ENCODE measurements at regions not wholly inside any gene's neighbourhood (a gene's known extent, or its start where the extent isn't known, plus 50 kb on each side); places are given as distances from the start of the nearest gene placed in this dataset.
"Not testable (repeated sequence)": the region's sequence is repeated elsewhere in the genome, so short reads cannot be mapped to it uniquely, and the experiment has no call there.

DNA sequence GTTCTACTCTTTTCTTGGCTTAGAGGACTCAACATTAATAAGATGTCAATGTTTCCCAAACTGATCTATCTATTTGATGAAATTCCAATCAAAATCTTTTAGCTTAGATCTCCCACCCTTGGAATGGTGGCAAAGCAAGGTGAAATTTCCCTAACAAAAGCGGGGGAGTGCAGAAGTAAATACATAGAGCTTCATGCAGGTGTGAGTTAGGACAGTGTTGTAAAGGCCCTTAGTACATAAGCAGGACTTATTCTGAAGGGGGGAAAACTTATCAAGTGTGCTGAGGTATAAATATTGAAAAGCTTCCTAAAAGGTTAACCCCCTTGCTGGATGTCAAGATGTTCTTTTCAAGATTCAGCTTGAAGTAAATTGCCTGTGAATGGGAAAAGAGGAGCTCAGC is 608.6 kb upstream of the CELF4 start:
- DNase-seq = no peak
- Histone ChIP-seq H3K4me1 (ENCODE audit: control insufficient read depth, insufficient read depth, low read length) (no peaks in the 10 kb centered on the region), H3K36me3 (ENCODE audit: control insufficient read depth, insufficient read depth, low read length) (no peaks in the 10 kb centered on the region), H3K9ac (ENCODE audit: extremely low read depth, low read length, poor library complexity, severe bottlenecking) (no peak overlapping the region), H3K9me3 (ENCODE audit: control insufficient read depth, low read length) (no peaks in the 10 kb centered on the region), H3K4me3 (ENCODE audit: low read length) (no peak overlapping the region), H3K27me3 (ENCODE audit: control insufficient read depth, insufficient read depth, low read length, poor library complexity, severe bottlenecking) (no peaks in the 10 kb centered on the region), H3K27ac (ENCODE audit: low read depth, low read length) (no peak overlapping the region)
- H3K27ac Mint-ChIP-seq = no peak overlapping the region
- no peaks in the 10 kb centered on the region for H3K4me1 Mint-ChIP-seq
- H3K4me3 Mint-ChIP-seq = no peak overlapping the region
- no peaks in the 10 kb centered on the region for H3K9me3 Mint-ChIP-seq
- TF ChIP-seq, protein P1, sequence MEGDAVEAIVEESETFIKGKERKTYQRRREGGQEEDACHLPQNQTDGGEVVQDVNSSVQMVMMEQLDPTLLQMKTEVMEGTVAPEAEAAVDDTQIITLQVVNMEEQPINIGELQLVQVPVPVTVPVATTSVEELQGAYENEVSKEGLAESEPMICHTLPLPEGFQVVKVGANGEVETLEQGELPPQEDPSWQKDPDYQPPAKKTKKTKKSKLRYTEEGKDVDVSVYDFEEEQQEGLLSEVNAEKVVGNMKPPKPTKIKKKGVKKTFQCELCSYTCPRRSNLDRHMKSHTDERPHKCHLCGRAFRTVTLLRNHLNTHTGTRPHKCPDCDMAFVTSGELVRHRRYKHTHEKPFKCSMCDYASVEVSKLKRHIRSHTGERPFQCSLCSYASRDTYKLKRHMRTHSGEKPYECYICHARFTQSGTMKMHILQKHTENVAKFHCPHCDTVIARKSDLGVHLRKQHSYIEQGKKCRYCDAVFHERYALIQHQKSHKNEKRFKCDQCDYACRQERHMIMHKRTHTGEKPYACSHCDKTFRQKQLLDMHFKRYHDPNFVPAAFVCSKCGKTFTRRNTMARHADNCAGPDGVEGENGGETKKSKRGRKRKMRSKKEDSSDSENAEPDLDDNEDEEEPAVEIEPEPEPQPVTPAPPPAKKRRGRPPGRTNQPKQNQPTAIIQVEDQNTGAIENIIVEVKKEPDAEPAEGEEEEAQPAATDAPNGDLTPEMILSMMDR (conservative IDR thresholded peaks at IDR 0.05) = no peak
- WGBS, 2 experiments (ENCODE audit: insufficient coverage in 1 of 2, insufficient read length in 1 of 2) = 94% methylated on average over 1 of the region's 1 CpG; no CpG with 5 or more reads in 1 of the 2 experiments
- peaks cover 3% of the 10 kb centered on the region for H3K27me3 Mint-ChIP-seq (ENCODE audit: insufficient read depth)
- no peaks in the 10 kb centered on the region for H3K36me3 Mint-ChIP-seq (ENCODE audit: low read depth)

DNA sequence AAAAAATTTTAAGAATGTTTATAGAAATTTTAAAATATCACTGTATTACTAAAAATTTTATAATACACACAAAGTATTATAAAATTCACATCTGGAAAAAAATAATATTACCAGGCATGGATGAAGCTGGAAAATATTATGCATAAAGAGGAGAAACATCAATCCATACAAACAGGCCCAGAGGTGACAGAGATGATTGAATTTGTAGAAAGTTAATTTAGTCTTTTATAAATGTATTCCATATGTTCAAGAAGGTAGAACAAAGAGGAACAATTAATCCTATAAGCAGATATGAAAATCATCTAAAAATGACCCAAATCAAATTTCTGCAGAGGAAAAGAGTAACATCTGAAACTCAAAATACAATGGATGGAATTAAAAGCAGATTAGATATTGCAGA is 605.2 kb upstream of the CELF4 start:
- Mint-ChIP-seq H3K36me3 (ENCODE audit: low read depth) (no peaks in the 10 kb centered on the region), H3K4me3 (no peak overlapping the region), H3K9me3 (peaks cover 4% of the 10 kb centered on the region), H3K4me1 (no peaks in the 10 kb centered on the region), H3K27ac (no peak overlapping the region), H3K27me3 (ENCODE audit: insufficient read depth) (no peaks in the 10 kb centered on the region)
- Histone ChIP-seq H3K27me3 (ENCODE audit: control insufficient read depth, insufficient read depth, low read length, poor library complexity, severe bottlenecking) (no peaks in the 10 kb centered on the region), H3K9ac (ENCODE audit: extremely low read depth, low read length, poor library complexity, severe bottlenecking) (no peak overlapping the region), H3K4me1 (ENCODE audit: control insufficient read depth, insufficient read depth, low read length) (no peaks in the 10 kb centered on the region), H3K4me3 (ENCODE audit: low read length) (no peak overlapping the region), H3K9me3 (ENCODE audit: control insufficient read depth, low read length) (no peaks in the 10 kb centered on the region), H3K27ac (ENCODE audit: low read depth, low read length) (no peak overlapping the region), H3K36me3 (ENCODE audit: control insufficient read depth, insufficient read depth, low read length) (no peaks in the 10 kb centered on the region)
- TF ChIP-seq, protein P1 (conservative IDR thresholded peaks at IDR 0.05) = no peak
- no peak for DNase-seq

DNA sequence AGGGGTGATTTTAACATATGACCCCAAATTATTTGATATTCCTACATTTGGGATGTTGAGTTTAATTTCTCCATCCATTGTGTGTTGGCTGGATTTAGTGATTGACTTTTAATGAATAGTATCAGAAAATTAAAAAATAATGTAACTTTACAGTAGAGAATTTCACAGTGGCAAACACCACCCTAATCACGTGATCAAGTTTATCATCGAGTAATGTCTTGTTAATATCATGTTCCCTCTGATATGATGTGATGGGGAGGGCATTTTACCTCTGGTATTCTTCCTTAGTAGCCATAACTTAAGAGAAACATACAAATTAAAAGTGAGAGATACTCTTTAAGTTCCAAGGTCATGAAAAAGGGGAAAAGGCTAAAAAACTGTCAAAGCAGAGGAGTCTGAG is 602.0 kb upstream of the CELF4 start:
- Mint-ChIP-seq H3K9me3 (peaks cover 4% of the 10 kb centered on the region), H3K27me3 (ENCODE audit: insufficient read depth) (no peaks in the 10 kb centered on the region), H3K27ac (no peak overlapping the region), H3K4me1 (no peaks in the 10 kb centered on the region), H3K4me3 (no peak overlapping the region), H3K36me3 (ENCODE audit: low read depth) (no peaks in the 10 kb centered on the region)
- Histone ChIP-seq H3K4me3 (ENCODE audit: low read length) (no peak overlapping the region), H3K4me1 (ENCODE audit: control insufficient read depth, insufficient read depth, low read length) (no peaks in the 10 kb centered on the region), H3K27me3 (ENCODE audit: control insufficient read depth, insufficient read depth, low read length, poor library complexity, severe bottlenecking) (no peaks in the 10 kb centered on the region), H3K36me3 (ENCODE audit: control insufficient read depth, insufficient read depth, low read length) (no peaks in the 10 kb centered on the region), H3K9ac (ENCODE audit: extremely low read depth, low read length, poor library complexity, severe bottlenecking) (no peak overlapping the region), H3K9me3 (ENCODE audit: control insufficient read depth, low read length) (no peaks in the 10 kb centered on the region), H3K27ac (ENCODE audit: low read depth, low read length) (no peak overlapping the region)
- TF ChIP-seq, protein P1 (conservative IDR thresholded peaks at IDR 0.05) = no peak
- 90% methylated on average over 2 of the region's 2 CpGs; no CpG with 5 or more reads in 1 of the 2 experiments for WGBS, 2 experiments (ENCODE audit: insufficient coverage in 1 of 2, insufficient read length in 1 of 2)
- no peak for DNase-seq

DNA sequence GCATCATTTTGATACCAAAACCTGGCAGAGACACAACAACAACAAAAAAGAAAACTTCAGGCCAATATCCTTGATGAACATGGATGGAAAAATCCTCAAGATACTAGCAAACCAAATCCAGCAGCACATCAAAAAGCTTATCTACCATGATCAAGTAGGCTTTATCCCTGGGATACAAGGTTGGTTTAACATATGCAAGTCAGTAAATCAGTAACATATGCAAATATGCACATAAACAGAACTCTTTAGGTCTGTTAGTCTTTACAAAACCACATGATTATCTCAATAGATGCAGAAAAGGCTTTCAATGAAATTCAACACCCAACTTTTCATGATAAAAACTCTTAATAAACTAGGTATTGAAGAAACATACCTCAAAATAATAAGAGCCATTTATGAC is 587.5 kb upstream of the CELF4 start:
- not testable (repeated sequence) for H3K27me3 Mint-ChIP-seq (ENCODE audit: insufficient read depth); H3K4me3 ChIP-seq (ENCODE audit: low read length); DNase-seq; H3K4me1 ChIP-seq (ENCODE audit: control insufficient read depth, insufficient read depth, low read length); H3K9me3 Mint-ChIP-seq; H3K36me3 Mint-ChIP-seq (ENCODE audit: low read depth); H3K27ac ChIP-seq (ENCODE audit: low read depth, low read length); H3K4me1 Mint-ChIP-seq; H3K9ac ChIP-seq (ENCODE audit: extremely low read depth, low read length, poor library complexity, severe bottlenecking); H3K36me3 ChIP-seq (ENCODE audit: control insufficient read depth, insufficient read depth, low read length); H3K27ac Mint-ChIP-seq; H3K4me3 Mint-ChIP-seq; H3K27me3 ChIP-seq (ENCODE audit: control insufficient read depth, insufficient read depth, low read length, poor library complexity, severe bottlenecking); H3K9me3 ChIP-seq (ENCODE audit: control insufficient read depth, low read length)

Data from endodermal cell (in vitro differentiated cells).